Upper lobe of right lung (tissue), 1 donor: ENCODE measurements at regions not wholly inside any gene's neighbourhood (a gene's known extent, or its start where the extent isn't known, plus 50 kb on each side); places are given as distances from the start of the nearest gene placed in this dataset.

Experiments used
- ATAC-seq: fragments of 200-7000 bp; cut with Tn5 transposase; one replicate; pipeline ENCODE4 v1.9.1; 2020; ENCODE audit warnings: mild to moderate bottlenecking, moderate library complexity
- DNase-seq: peaks from one replicate; pipeline ENCODE4 v3.0.0-alpha.2; 2020
- H3K27ac ChIP-seq: fragments of 200-600 bp; one replicate; pipeline ENCODE4 v1.8.0; 2022
- H3K27me3 ChIP-seq: fragments of 200-600 bp; one replicate; pipeline ENCODE4 v1.8.0; 2022; ENCODE audit warnings: mild to moderate bottlenecking
- H3K36me3 ChIP-seq: fragments of 200-600 bp; one replicate; pipeline ENCODE4 v1.8.0; 2022
- H3K4me1 ChIP-seq: fragments of 200-600 bp; one replicate; pipeline ENCODE4 v1.8.0; 2022
- H3K4me3 ChIP-seq: fragments of 200-600 bp; one replicate; pipeline ENCODE4 v1.8.0; 2022; ENCODE audit warnings: mild to moderate bottlenecking
- H3K9me3 ChIP-seq: fragments of 200-600 bp; one replicate; pipeline ENCODE4 v1.8.0; 2022
- CTCF ChIP-seq: fragments of 200-600 bp; IDR thresholded peaks from one replicate; pipeline ENCODE4 v1.8.0; 2022; ENCODE audit warnings: antibody characterized with exemption
- intact Hi-C: fragments of 100-400 bp; cut with DNase I; formaldehyde crosslinking; loops from one replicate; pipeline ENCODE4 v1.11.0; 2022
- donor health status: DM: no; HTN: yes; CAD: no; lungs with severe emphysema.

GRCh38 chr10:124271676-124272075 lies 147.0 kb downstream of the OAT start:
- ATAC-seq, result no peak
- DNase-seq, result no peak
- intact Hi-C loops, result no loop called here

GRCh38 chr10:124270530-124271327 lies 148.0 kb downstream of the OAT start:
- DNase-seq (no peak), ATAC-seq (no peak)
- H3K9me3 ChIP-seq, result peaks cover 16% of the 10 kb centered on the region
- no peaks in the 10 kb centered on the region for H3K4me1 ChIP-seq
- H3K4me3 ChIP-seq, result no peak overlapping the region
- H3K27ac ChIP-seq, result no peak overlapping the region
- no peak for TF ChIP-seq CTCF
- no peaks in the 10 kb centered on the region for H3K27me3 ChIP-seq
- H3K36me3 ChIP-seq, result no peaks in the 10 kb centered on the region
- intact Hi-C loops, result no loop called here

More at GRCh38 chr10:124271676-124272075, 147.0 kb downstream of the OAT start:
- H3K27ac ChIP-seq, result no peak overlapping the region
- no peak overlapping the region for H3K4me3 ChIP-seq
- no peak for TF ChIP-seq CTCF
- no peaks in the 10 kb centered on the region for H3K27me3 ChIP-seq
- no peaks in the 10 kb centered on the region for H3K36me3 ChIP-seq
- H3K4me1 ChIP-seq, result no peaks in the 10 kb centered on the region
- H3K9me3 ChIP-seq, result peaks cover 16% of the 10 kb centered on the region

GRCh38 chr10:124268976-124269375 lies 149.7 kb downstream of the OAT start:
- no peak overlapping the region for H3K27ac ChIP-seq
- H3K4me1 ChIP-seq, result no peaks in the 10 kb centered on the region
- peaks cover 16% of the 10 kb centered on the region for H3K9me3 ChIP-seq
- no peaks in the 10 kb centered on the region for H3K27me3 ChIP-seq
- no peak for TF ChIP-seq CTCF
- H3K36me3 ChIP-seq, result no peaks in the 10 kb centered on the region
- ATAC-seq (no peak), DNase-seq (no peak)
- intact Hi-C loops, result no loop called here
- H3K4me3 ChIP-seq, result no peak overlapping the region

GRCh38 chr10:124267911-124268549 lies 150.7 kb downstream of the OAT start:
- DNase-seq, result no peak

GRCh38 chr10:124267231-124267885 lies 151.4 kb downstream of the OAT start:
- Histone ChIP-seq H3K36me3 (no peaks in the 10 kb centered on the region), H3K9me3 (peaks cover 5% of the 10 kb centered on the region), H3K27ac (no peak overlapping the region), H3K4me1 (no peaks in the 10 kb centered on the region), H3K27me3 (no peaks in the 10 kb centered on the region), H3K4me3 (no peak overlapping the region)
- no peak for DNase-seq
- TF ChIP-seq CTCF, result no peak
- intact Hi-C loops, result no loop called here
- ATAC-seq, result peak; percentile 44

More at GRCh38 chr10:124267911-124268549, 150.7 kb downstream of the OAT start:
- Histone ChIP-seq H3K36me3 (no peaks in the 10 kb centered on the region), H3K4me3 (no peak overlapping the region), H3K27me3 (no peaks in the 10 kb centered on the region), H3K4me1 (no peaks in the 10 kb centered on the region), H3K9me3 (peaks cover 11% of the 10 kb centered on the region), H3K27ac (no peak overlapping the region)
- no peak for TF ChIP-seq CTCF
- ATAC-seq, result no peak
- intact Hi-C loops, result no loop called here
